Nephron (organoid): ENCODE measurements at regions not wholly inside any gene's neighbourhood (a gene's known extent, or its start where the extent isn't known, plus 50 kb on each side); places are given as distances from the start of the nearest gene placed in this dataset.
A peak's percentile ranks its signal among the peaks of the same experiment; 100 is the strongest.
"Not testable (repeated sequence)": the region's sequence is repeated elsewhere in the genome, so short reads cannot be mapped to it uniquely, and the experiment has no call there.

Experiments used
- H3K27ac Mint-ChIP-seq, 3 experiments: 2 replicates each; pipeline ENCODE4 v1.8.0; 2020; ENCODE audit warnings: mixed read lengths in 3 of 3, mild to moderate bottlenecking in 2 of 3, moderate library complexity in 1 of 3
- H3K27me3 Mint-ChIP-seq: 2 replicates; pipeline ENCODE4 v1.8.0; 2021; ENCODE audit warnings: low read depth, mild to moderate bottlenecking, moderate library complexity, mixed read lengths
- H3K36me3 Mint-ChIP-seq: 2 replicates; pipeline ENCODE4 v1.8.0; 2020; ENCODE audit warnings: low read depth, mixed read lengths
- H3K4me1 Mint-ChIP-seq: 2 replicates; pipeline ENCODE4 v1.8.0; 2020; ENCODE audit warnings: mixed read lengths
- H3K4me3 Mint-ChIP-seq, 3 experiments: 2 replicates each; pipeline ENCODE4 v1.8.0; 2020; ENCODE audit warnings: mild to moderate bottlenecking in 3 of 3, mixed read lengths in 3 of 3, moderate library complexity in 2 of 3
- H3K9me3 Mint-ChIP-seq: 2 replicates; pipeline ENCODE4 v1.8.0; 2020; ENCODE audit warnings: mixed read lengths
- CTCF ChIP-seq, 3 experiments: fragments of 200-600 bp; sonication (generic); IDR thresholded peaks; one replicate each; pipeline ENCODE4 v1.5.0; 2021; ENCODE audit warnings: antibody characterized with exemption in 3 of 3; ENCODE audit not compliant: unreplicated experiment in 3 of 3

GRCh38 chr3:22843854-22844253, 359.3 kb upstream of the UBE2E2 start:
- Mint-ChIP-seq H3K27me3 (no peaks in the 10 kb centered on the region), H3K36me3 (no peaks in the 10 kb centered on the region), H3K4me3 (no peak overlapping the region), H3K27ac (no peak overlapping the region), H3K9me3 (peaks cover 5% of the 10 kb centered on the region), H3K4me1 (no peaks in the 10 kb centered on the region)
- no peak for TF ChIP-seq CTCF (IDR thresholded peaks at IDR 0.05; ENCODE audit: unreplicated experiment in 3 of 3)

- H3K9me3 Mint-ChIP-seq, result peaks cover under 1% of the 10 kb centered on the region
- TF ChIP-seq CTCF (IDR thresholded peaks at IDR 0.05; ENCODE audit: unreplicated experiment in 3 of 3), result no peak
- H3K36me3 Mint-ChIP-seq, result no peaks in the 10 kb centered on the region
- H3K4me1 Mint-ChIP-seq, result no peaks in the 10 kb centered on the region
- no peak overlapping the region for H3K27ac Mint-ChIP-seq
- no peak overlapping the region for H3K4me3 Mint-ChIP-seq
- H3K27me3 Mint-ChIP-seq, result no peaks in the 10 kb centered on the region
Observed at GRCh38 chr3:22846566-22846965, 356.6 kb upstream of the UBE2E2 start.

- H3K27ac Mint-ChIP-seq, H3K9me3 Mint-ChIP-seq, H3K27me3 Mint-ChIP-seq, H3K4me1 Mint-ChIP-seq, H3K36me3 Mint-ChIP-seq, H3K4me3 Mint-ChIP-seq: not testable (repeated sequence)
Observed at GRCh38 chr3:22849583-22849982, 353.5 kb upstream of the UBE2E2 start.

- no peak overlapping the region for H3K27ac Mint-ChIP-seq
- peaks cover 4% of the 10 kb centered on the region for H3K4me1 Mint-ChIP-seq
- no peaks in the 10 kb centered on the region for H3K36me3 Mint-ChIP-seq
- H3K4me3 Mint-ChIP-seq, result no peak overlapping the region
- no peak for TF ChIP-seq CTCF (IDR thresholded peaks at IDR 0.05; ENCODE audit: unreplicated experiment in 3 of 3)
- H3K9me3 Mint-ChIP-seq, result no peaks in the 10 kb centered on the region
- H3K27me3 Mint-ChIP-seq, result no peaks in the 10 kb centered on the region
Observed at GRCh38 chr3:22856811-22857210, 346.3 kb upstream of the UBE2E2 start.

GRCh38 chr3:22858486-22858885, 344.6 kb upstream of the UBE2E2 start:
- H3K9me3 Mint-ChIP-seq, result no peaks in the 10 kb centered on the region
- peaks cover 4% of the 10 kb centered on the region for H3K4me1 Mint-ChIP-seq
- TF ChIP-seq CTCF (IDR thresholded peaks at IDR 0.05; ENCODE audit: unreplicated experiment in 3 of 3), result no peak
- H3K27me3 Mint-ChIP-seq, result no peaks in the 10 kb centered on the region
- no peaks in the 10 kb centered on the region for H3K36me3 Mint-ChIP-seq
- H3K4me3 Mint-ChIP-seq, result no peak overlapping the region
- peak overlapping the region in 1 of 3 experiments; percentile 1 for H3K27ac Mint-ChIP-seq

GRCh38 chr3:22859618-22860017, 343.5 kb upstream of the UBE2E2 start:
- H3K4me1 Mint-ChIP-seq, result peaks cover 4% of the 10 kb centered on the region
- H3K27ac Mint-ChIP-seq, result no peak overlapping the region
- no peaks in the 10 kb centered on the region for H3K36me3 Mint-ChIP-seq
- no peaks in the 10 kb centered on the region for H3K9me3 Mint-ChIP-seq
- no peaks in the 10 kb centered on the region for H3K27me3 Mint-ChIP-seq
- H3K4me3 Mint-ChIP-seq, result no peak overlapping the region
- no peak for TF ChIP-seq CTCF (IDR thresholded peaks at IDR 0.05; ENCODE audit: unreplicated experiment in 3 of 3)
